ENCODE measurements at regions not wholly inside any gene's neighbourhood (a gene's known extent, or its start where the extent isn't known, plus 50 kb on each side); places are given as distances from the start of the nearest gene placed in this dataset.

- no peak for DNase-seq (ENCODE audit: low read depth)
- no peaks in the 10 kb centered on the region for H3K36me3 ChIP-seq (ENCODE audit: control insufficient read depth, insufficient read depth, low read length)
- H3K4me3 ChIP-seq (ENCODE audit: low read depth, low read length): no peak overlapping the region
- H3K27me3 ChIP-seq (ENCODE audit: control insufficient read depth, insufficient read depth, low read length): no peaks in the 10 kb centered on the region
- no peak for TF ChIP-seq CTCF (IDR thresholded peaks at IDR 0.05; ENCODE audit: insufficient read depth, low read length, poor library complexity, severe bottlenecking)
These were observed 118.9 kb downstream of the SUDS3 start for GRCh38 chr12:118495296-118495695.

- Histone ChIP-seq H3K4me3 (ENCODE audit: low read depth, low read length) (no peak overlapping the region), H3K27me3 (ENCODE audit: control insufficient read depth, insufficient read depth, low read length) (no peaks in the 10 kb centered on the region), H3K36me3 (ENCODE audit: control insufficient read depth, insufficient read depth, low read length) (no peaks in the 10 kb centered on the region)
- no peak for TF ChIP-seq CTCF (IDR thresholded peaks at IDR 0.05; ENCODE audit: insufficient read depth, low read length, poor library complexity, severe bottlenecking)
- DNase-seq (ENCODE audit: low read depth): no peak
These were observed 121.8 kb downstream of the SUDS3 start for GRCh38 chr12:118498171-118498570.

GRCh38 chr12:118500299-118500698 lies 123.9 kb downstream of the SUDS3 start:
- no peaks in the 10 kb centered on the region for H3K36me3 ChIP-seq (ENCODE audit: control insufficient read depth, insufficient read depth, low read length)
- no peak for TF ChIP-seq CTCF (IDR thresholded peaks at IDR 0.05; ENCODE audit: insufficient read depth, low read length, poor library complexity, severe bottlenecking)
- DNase-seq (ENCODE audit: low read depth): no peak
- no peaks in the 10 kb centered on the region for H3K27me3 ChIP-seq (ENCODE audit: control insufficient read depth, insufficient read depth, low read length)
- H3K4me3 ChIP-seq (ENCODE audit: low read depth, low read length): no peak overlapping the region

- H3K27me3 ChIP-seq (ENCODE audit: control insufficient read depth, insufficient read depth, low read length): no peaks in the 10 kb centered on the region
- TF ChIP-seq CTCF (IDR thresholded peaks at IDR 0.05; ENCODE audit: insufficient read depth, low read length, poor library complexity, severe bottlenecking): no peak
- no peak for DNase-seq (ENCODE audit: low read depth)
- H3K36me3 ChIP-seq (ENCODE audit: control insufficient read depth, insufficient read depth, low read length): no peaks in the 10 kb centered on the region
- H3K4me3 ChIP-seq (ENCODE audit: low read depth, low read length): no peak overlapping the region
These were observed 125.1 kb downstream of the SUDS3 start for GRCh38 chr12:118501489-118501888.

- Histone ChIP-seq H3K4me3 (ENCODE audit: low read depth, low read length) (no peak overlapping the region), H3K27me3 (ENCODE audit: control insufficient read depth, insufficient read depth, low read length) (no peaks in the 10 kb centered on the region), H3K36me3 (ENCODE audit: control insufficient read depth, insufficient read depth, low read length) (no peaks in the 10 kb centered on the region)
- TF ChIP-seq CTCF (IDR thresholded peaks at IDR 0.05; ENCODE audit: insufficient read depth, low read length, poor library complexity, severe bottlenecking): no peak
- no peak for DNase-seq (ENCODE audit: low read depth)
These were observed 127.1 kb downstream of the SUDS3 start for GRCh38 chr12:118503476-118503875.

- Histone ChIP-seq H3K4me3 (ENCODE audit: low read depth, low read length) (no peak overlapping the region), H3K36me3 (ENCODE audit: control insufficient read depth, insufficient read depth, low read length) (no peaks in the 10 kb centered on the region), H3K27me3 (ENCODE audit: control insufficient read depth, insufficient read depth, low read length) (no peaks in the 10 kb centered on the region)
- DNase-seq (ENCODE audit: low read depth): no peak
- no peak for TF ChIP-seq CTCF (IDR thresholded peaks at IDR 0.05; ENCODE audit: insufficient read depth, low read length, poor library complexity, severe bottlenecking)
These were observed 136.3 kb downstream of the SUDS3 start for GRCh38 chr12:118512669-118513068.

Measured in kidney epithelial cell (primary cell).